ENCODE measurements at regions not wholly inside any gene's neighbourhood (a gene's known extent, or its start where the extent isn't known, plus 50 kb on each side); places are given as distances from the start of the nearest gene placed in this dataset.

DNA sequence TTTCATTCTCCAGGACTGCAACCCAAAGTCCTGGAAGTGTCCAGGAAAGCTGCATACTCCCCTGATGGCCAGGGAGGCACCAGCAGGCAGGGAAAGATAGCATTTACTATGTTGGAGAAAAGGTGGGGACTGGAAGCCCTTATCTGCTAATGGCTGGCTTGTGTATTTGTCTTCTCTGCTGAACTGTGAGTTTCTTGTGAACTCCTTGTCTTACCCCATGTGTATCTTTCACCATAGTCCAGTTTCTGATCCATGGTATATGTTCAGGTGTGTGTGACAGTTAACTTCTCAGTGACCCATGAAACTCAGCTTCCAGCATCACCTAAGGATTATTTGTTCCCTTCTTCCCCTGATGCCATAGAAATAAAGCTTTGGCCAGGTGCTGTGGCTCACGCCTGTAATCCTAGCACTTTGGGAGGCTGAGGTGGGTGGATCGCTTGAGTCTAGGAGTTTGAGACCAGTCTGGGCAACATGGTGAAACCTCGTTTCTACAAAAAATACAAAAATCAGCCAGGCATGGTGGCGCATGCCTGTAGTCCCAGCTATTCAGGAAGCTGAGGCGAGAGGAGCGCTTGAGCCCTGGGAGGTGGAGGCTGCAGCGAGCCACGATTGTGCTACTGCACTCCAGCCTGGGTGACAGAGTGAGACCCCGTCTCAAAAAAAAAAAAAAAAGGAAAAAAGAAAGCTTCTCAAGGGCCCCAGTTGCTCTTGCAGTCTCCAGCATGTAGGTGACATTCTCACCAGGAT, 112.8 kb upstream of the MAP4K3 start (continued):
- TF ChIP-seq AGO2 (optimal IDR thresholded peaks at IDR 0.05; ENCODE audit: low read depth, low read length) (no peak), ZNF430 (CRISPR knock-in tag; IDR thresholded peaks at IDR 0.05) (0 out of 2 replicates have a peak, but pooled peaks have one; percentile 10), ZNF234 (CRISPR knock-in tag; conservative IDR thresholded peaks at IDR 0.05) (no peak), NCOA1 (CRISPR knock-in tag; IDR thresholded peaks at IDR 0.05) (no peak), ZNF572 (CRISPR knock-in tag; IDR thresholded peaks at IDR 0.05) (no peak), SMAD9 (CRISPR knock-in tag; IDR thresholded peaks at IDR 0.05) (no peak), KLF15 (CRISPR knock-in tag; IDR thresholded peaks at IDR 0.05; ENCODE audit: borderline replicate concordance) (no peak), MED8 (CRISPR knock-in tag; IDR thresholded peaks at IDR 0.05; ENCODE audit: insufficient replicate concordance) (peak; percentile 58), ZNF12 (CRISPR knock-in tag; IDR thresholded peaks at IDR 0.05) (peak; percentile 42; the same call in 1 of the 2 replicates), ZNF646 (CRISPR knock-in tag; IDR thresholded peaks at IDR 0.05) (0 out of 2 replicates have a peak, but pooled peaks have one; percentile 21), MTERF4 (CRISPR knock-in tag; IDR thresholded peaks at IDR 0.05) (0 out of 2 replicates have a peak, but pooled peaks have one; percentile 64), HMG20B (CRISPR knock-in tag; conservative IDR thresholded peaks at IDR 0.05) (no peak), ZNF329 (CRISPR knock-in tag; IDR thresholded peaks at IDR 0.05; ENCODE audit: low read depth) (no peak), EP300 (IDR thresholded peaks at IDR 0.05; ENCODE audit: low read depth in 2 of 2, low read length in 2 of 2) (peak in 1 of 2 experiments; percentile 14; a peak in 1 of 4 replicates), EP300 (CRISPR knock-in tag; IDR thresholded peaks at IDR 0.05; ENCODE audit: borderline replicate concordance) (peak; percentile 16; the same call in 1 of the 2 replicates), CAMTA2 (CRISPR knock-in tag; IDR thresholded peaks at IDR 0.05; ENCODE audit: borderline replicate concordance) (0 out of 2 replicates have a peak, but pooled peaks have one; percentile 84), KDM1A (CRISPR knock-in tag; IDR thresholded peaks at IDR 0.05) (no peak), ZBTB7B (CRISPR knock-in tag; IDR thresholded peaks at IDR 0.05) (no peak), ZBTB26 (CRISPR knock-in tag; IDR thresholded peaks at IDR 0.05; ENCODE audit: borderline replicate concordance) (no peak), ZNF567 (CRISPR knock-in tag; IDR thresholded peaks at IDR 0.05; ENCODE audit: borderline replicate concordance) (no peak), ZNF354B (CRISPR knock-in tag; IDR thresholded peaks at IDR 0.05) (no peak)
- TF ChIP-seq, protein P1, sequence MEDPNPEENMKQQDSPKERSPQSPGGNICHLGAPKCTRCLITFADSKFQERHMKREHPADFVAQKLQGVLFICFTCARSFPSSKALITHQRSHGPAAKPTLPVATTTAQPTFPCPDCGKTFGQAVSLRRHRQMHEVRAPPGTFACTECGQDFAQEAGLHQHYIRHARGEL (CRISPR knock-in tag; IDR thresholded peaks at IDR 0.05) = no peak
